Middle frontal gyrus (tissue), 1 donor: ENCODE measurements at regions not wholly inside any gene's neighbourhood (a gene's known extent, or its start where the extent isn't known, plus 50 kb on each side); places are given as distances from the start of the nearest gene placed in this dataset.
A peak's percentile ranks its signal among the peaks of the same experiment; 100 is the strongest.

Experiments
- DNase-seq: peaks from one replicate; pipeline ENCODE4 v3.0.0-alpha.2; 2015; ENCODE audit warnings: low spot score; ENCODE audit errors: extremely low spot score

GRCh38 chr11:129268371-129268770, 76.2 kb upstream of the ARHGAP32 start:
- no peak for DNase-seq

GRCh38 chr11:129267716-129268115, 75.6 kb upstream of the ARHGAP32 start:
- no peak for DNase-seq

GRCh38 chr11:129266536-129266935, 74.4 kb upstream of the ARHGAP32 start:
- no peak for DNase-seq

- DNase-seq: no peak
Measured at GRCh38 chr11:129265125-129265788, 73.1 kb upstream of the ARHGAP32 start.

- DNase-seq: no peak
Measured at GRCh38 chr11:129264114-129264513, 72.0 kb upstream of the ARHGAP32 start.

- no peak for DNase-seq
Measured at GRCh38 chr11:129260750-129261149, 68.6 kb upstream of the ARHGAP32 start.

GRCh38 chr11:129259931-129260348, 67.8 kb upstream of the ARHGAP32 start:
- peak; percentile 75 for DNase-seq

GRCh38 chr11:129258205-129258604, 66.1 kb upstream of the ARHGAP32 start:
- DNase-seq: no peak

- DNase-seq: no peak
Measured at GRCh38 chr11:129257512-129257911, 65.4 kb upstream of the ARHGAP32 start.

- DNase-seq: no peak
Measured at GRCh38 chr11:129252621-129253020, 60.5 kb upstream of the ARHGAP32 start.

GRCh38 chr11:129251067-129251466, 58.9 kb upstream of the ARHGAP32 start:
- DNase-seq: no peak

GRCh38 chr11:129249923-129250322, 57.8 kb upstream of the ARHGAP32 start:
- no peak for DNase-seq

GRCh38 chr11:129249351-129249750, 57.2 kb upstream of the ARHGAP32 start:
- DNase-seq: no peak

GRCh38 chr11:129248618-129249017, 56.5 kb upstream of the ARHGAP32 start:
- no peak for DNase-seq

GRCh38 chr11:129247135-129247534, 55.0 kb upstream of the ARHGAP32 start:
- no peak for DNase-seq

GRCh38 chr11:129242855-129243254, 50.7 kb upstream of the ARHGAP32 start:
- DNase-seq: no peak
